GM23338 (cell line): ENCODE measurements at regions not wholly inside any gene's neighbourhood (a gene's known extent, or its start where the extent isn't known, plus 50 kb on each side); places are given as distances from the start of the nearest gene placed in this dataset.

Source experiments
- ATAC-seq: fragments of 200-7000 bp; cut with Tn5 transposase; 3 replicates; pipeline ENCODE4 v1.9.1; 2020
- DNase-seq: peaks from one replicate; pipeline ENCODE4 v3.0.0-alpha.2; 2015; ENCODE audit warnings: low spot score
- H2AFZ ChIP-seq: fragments of 200-600 bp; sonication (generic); 2 replicates; pipeline ENCODE4 v1.8.0; 2016; ENCODE audit warnings: antibody characterized with exemption, mild to moderate bottlenecking, moderate library complexity
- H3F3A ChIP-seq: fragments of 200-600 bp; sonication (generic); replicated peaks from 2 replicates; pipeline ENCODE4 v1.8.0; 2017; ENCODE audit warnings: antibody characterized with exemption, mixed run types, low read depth
- H3K27ac ChIP-seq: fragments of 200-600 bp; sonication (generic); 2 replicates; pipeline ENCODE4 v1.6.1; 2016; ENCODE audit warnings: low read depth
- H3K27me3 ChIP-seq: fragments of 200-600 bp; sonication (generic); 2 replicates; pipeline ENCODE4 v1.8.0; 2016; ENCODE audit warnings: mild to moderate bottlenecking, mixed run types, moderate library complexity; ENCODE audit not compliant: insufficient read depth
- H3K36me3 ChIP-seq: fragments of 200-600 bp; sonication (generic); 2 replicates; pipeline ENCODE4 v1.8.0; 2016; ENCODE audit warnings: mild to moderate bottlenecking; ENCODE audit not compliant: insufficient read depth
- H3K4me1 ChIP-seq: fragments of 200-600 bp; sonication (generic); 2 replicates; pipeline ENCODE4 v1.8.0; 2016; ENCODE audit warnings: mild to moderate bottlenecking, moderate library complexity; ENCODE audit not compliant: insufficient read depth
- H3K4me2 ChIP-seq: fragments of 200-600 bp; sonication (generic); 2 replicates; pipeline ENCODE4 v1.7.1; 2017; ENCODE audit warnings: mixed run types
- H3K4me3 ChIP-seq: fragments of 200-600 bp; sonication (generic); 2 replicates; pipeline ENCODE4 v1.6.1; 2016; ENCODE audit warnings: mixed run types
- H3K79me2 ChIP-seq: fragments of 200-600 bp; sonication (generic); replicated peaks from 2 replicates; pipeline ENCODE4 v1.8.0; 2017; ENCODE audit warnings: mild to moderate bottlenecking; ENCODE audit not compliant: insufficient read depth
- H3K9me2 ChIP-seq: fragments of 200-600 bp; sonication (generic); 2 replicates; pipeline ENCODE4 v1.8.0; 2017; ENCODE audit not compliant: insufficient read depth
- H4K20me1 ChIP-seq: fragments of 200-600 bp; sonication (generic); replicated peaks from 2 replicates; pipeline ENCODE4 v1.8.0; 2017; ENCODE audit warnings: mild to moderate bottlenecking; ENCODE audit not compliant: insufficient read depth
- H3K27ac Mint-ChIP-seq: 2 replicates; pipeline ENCODE4 v1.8.0; 2020; ENCODE audit warnings: inconsistent platforms, mild to moderate bottlenecking, moderate library complexity, mixed read lengths
- H3K27me3 Mint-ChIP-seq: 3 replicates; pipeline ENCODE4 v1.8.0; 2022; ENCODE audit warnings: low read depth, mild to moderate bottlenecking, moderate library complexity, mixed read lengths, inconsistent platforms; ENCODE audit not compliant: insufficient read depth, poor library complexity
- H3K36me3 Mint-ChIP-seq: 3 replicates; pipeline ENCODE4 v1.8.0; 2021; ENCODE audit warnings: low read depth, mild to moderate bottlenecking, inconsistent platforms, moderate library complexity, mixed read lengths
- H3K4me1 Mint-ChIP-seq: 3 replicates; pipeline ENCODE4 v1.8.0; 2020; ENCODE audit warnings: mild to moderate bottlenecking, inconsistent platforms, mixed read lengths
- H3K4me3 Mint-ChIP-seq: 3 replicates; pipeline ENCODE4 v1.8.0; 2021; ENCODE audit warnings: moderate library complexity, mild to moderate bottlenecking, inconsistent platforms, mixed read lengths
- H3K9me3 Mint-ChIP-seq: 3 replicates; pipeline ENCODE4 v1.8.0; 2020; ENCODE audit warnings: moderate library complexity, mild to moderate bottlenecking, inconsistent platforms, mixed read lengths
- CREB1 ChIP-seq: fragments of 250-450 bp; sonication (Bioruptor Pico); IDR thresholded peaks from 2 replicates; pipeline ENCODE4 v1.5.0; 2020; ENCODE audit warnings: low read depth, mild to moderate bottlenecking, moderate library complexity
- EZH2 ChIP-seq: fragments of 200-600 bp; sonication (generic); IDR thresholded peaks from one replicate; pipeline ENCODE4 v1.8.0; 2017; ENCODE audit warnings: antibody characterized with exemption, mild to moderate bottlenecking, low read depth; ENCODE audit not compliant: unreplicated experiment
- EZH2phosphoT487 ChIP-seq: fragments of 200-600 bp; sonication (generic); IDR thresholded peaks from one replicate; pipeline ENCODE4 v1.8.1; 2018; ENCODE audit warnings: antibody characterized with exemption; ENCODE audit not compliant: unreplicated experiment
- JUNB ChIP-seq: IDR thresholded peaks from one replicate; pipeline ENCODE4 v1.6.1; 2016; ENCODE audit warnings: antibody characterized with exemption; ENCODE audit not compliant: unreplicated experiment
- NANOG ChIP-seq: IDR thresholded peaks from 2 replicates; pipeline ENCODE4 v1.6.1; 2016; ENCODE audit warnings: antibody characterized with exemption, borderline replicate concordance
- POLR2AphosphoS5 ChIP-seq: IDR thresholded peaks from 2 replicates; pipeline ENCODE4 v1.6.1; 2016; ENCODE audit warnings: antibody characterized with exemption, low read depth
- STAT1 ChIP-seq: IDR thresholded peaks from one replicate; pipeline ENCODE4 v1.6.1; 2016; ENCODE audit warnings: antibody characterized with exemption; ENCODE audit not compliant: unreplicated experiment
- ZNF114 ChIP-seq: fragments of 250-450 bp; sonication (Bioruptor Pico); IDR thresholded peaks from 2 replicates; pipeline ENCODE4 v1.5.0; 2020; ENCODE audit warnings: mild to moderate bottlenecking, moderate library complexity
- TF ChIP-seq, protein P1 (sequence below), 2 experiments: fragments of 200-600 bp in 1 of 2; sonication (generic) in 1 of 2; conservative IDR thresholded peaks; 2 replicates each; pipeline versions ENCODE4 v1.5.1 to v1.6.1; 2016 to 2017; ENCODE audit warnings: antibody characterized with exemption in 2 of 2, low read depth in 2 of 2, mild to moderate bottlenecking in 2 of 2, moderate library complexity in 1 of 2
- TF ChIP-seq, protein P2 (sequence below): IDR thresholded peaks from one replicate; pipeline ENCODE4 v1.6.1; 2018; ENCODE audit warnings: antibody characterized with exemption; ENCODE audit not compliant: unreplicated experiment
- TF ChIP-seq, protein P3 (sequence below): fragments of 250-450 bp; sonication (Bioruptor Pico); IDR thresholded peaks from 2 replicates; pipeline ENCODE4 v1.5.0; 2020; ENCODE audit warnings: mild to moderate bottlenecking, moderate library complexity
- TF ChIP-seq, protein P4 (sequence below): IDR thresholded peaks from 2 replicates; pipeline ENCODE4 v1.6.1; 2016; ENCODE audit warnings: antibody characterized with exemption

DNA sequence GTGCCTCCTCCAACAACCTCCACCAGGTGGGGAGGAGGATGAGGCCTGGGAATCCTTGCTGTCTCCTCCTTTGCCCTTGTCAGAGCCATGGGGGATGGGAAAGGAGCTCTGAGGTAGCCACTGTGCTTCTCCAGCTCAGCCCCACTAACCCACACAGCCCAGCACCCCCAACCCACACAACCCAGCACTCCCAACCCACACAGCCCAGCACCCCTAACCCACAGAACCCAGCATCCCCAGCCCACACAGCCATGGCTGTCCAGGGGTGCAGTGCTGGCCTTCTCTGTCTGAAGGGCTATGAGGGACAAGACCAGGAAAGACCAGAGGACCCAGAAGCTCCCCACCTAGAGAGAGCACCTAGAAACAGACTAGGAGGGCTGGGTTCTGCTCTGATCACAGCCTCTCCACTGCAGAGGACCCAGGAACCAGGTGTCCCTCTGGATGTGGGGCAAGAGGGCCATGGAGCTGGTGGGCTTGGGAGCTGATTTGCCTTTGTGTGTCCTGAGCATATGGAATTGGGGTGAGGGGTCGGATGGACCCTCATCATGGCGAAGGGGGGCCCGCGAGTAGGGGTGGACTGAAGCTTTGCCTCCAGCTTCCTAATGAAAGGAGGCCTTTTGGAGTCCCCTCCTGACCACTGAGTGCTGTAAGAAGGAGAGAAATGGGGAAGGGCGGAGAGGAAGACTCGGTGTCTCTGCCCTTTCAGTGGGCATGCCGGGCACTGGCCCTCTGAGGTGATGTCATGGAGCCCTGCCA lies 117.6 kb upstream of the THY1 start (continued):
- TF ChIP-seq, protein P1, sequence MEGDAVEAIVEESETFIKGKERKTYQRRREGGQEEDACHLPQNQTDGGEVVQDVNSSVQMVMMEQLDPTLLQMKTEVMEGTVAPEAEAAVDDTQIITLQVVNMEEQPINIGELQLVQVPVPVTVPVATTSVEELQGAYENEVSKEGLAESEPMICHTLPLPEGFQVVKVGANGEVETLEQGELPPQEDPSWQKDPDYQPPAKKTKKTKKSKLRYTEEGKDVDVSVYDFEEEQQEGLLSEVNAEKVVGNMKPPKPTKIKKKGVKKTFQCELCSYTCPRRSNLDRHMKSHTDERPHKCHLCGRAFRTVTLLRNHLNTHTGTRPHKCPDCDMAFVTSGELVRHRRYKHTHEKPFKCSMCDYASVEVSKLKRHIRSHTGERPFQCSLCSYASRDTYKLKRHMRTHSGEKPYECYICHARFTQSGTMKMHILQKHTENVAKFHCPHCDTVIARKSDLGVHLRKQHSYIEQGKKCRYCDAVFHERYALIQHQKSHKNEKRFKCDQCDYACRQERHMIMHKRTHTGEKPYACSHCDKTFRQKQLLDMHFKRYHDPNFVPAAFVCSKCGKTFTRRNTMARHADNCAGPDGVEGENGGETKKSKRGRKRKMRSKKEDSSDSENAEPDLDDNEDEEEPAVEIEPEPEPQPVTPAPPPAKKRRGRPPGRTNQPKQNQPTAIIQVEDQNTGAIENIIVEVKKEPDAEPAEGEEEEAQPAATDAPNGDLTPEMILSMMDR (conservative IDR thresholded peaks at IDR 0.05; ENCODE audit: low read depth in 2 of 2) = no peak
- TF ChIP-seq NANOG (no peak), EZH2 (no peak), EZH2phosphoT487 (no peak), STAT1 (no peak)

DNA sequence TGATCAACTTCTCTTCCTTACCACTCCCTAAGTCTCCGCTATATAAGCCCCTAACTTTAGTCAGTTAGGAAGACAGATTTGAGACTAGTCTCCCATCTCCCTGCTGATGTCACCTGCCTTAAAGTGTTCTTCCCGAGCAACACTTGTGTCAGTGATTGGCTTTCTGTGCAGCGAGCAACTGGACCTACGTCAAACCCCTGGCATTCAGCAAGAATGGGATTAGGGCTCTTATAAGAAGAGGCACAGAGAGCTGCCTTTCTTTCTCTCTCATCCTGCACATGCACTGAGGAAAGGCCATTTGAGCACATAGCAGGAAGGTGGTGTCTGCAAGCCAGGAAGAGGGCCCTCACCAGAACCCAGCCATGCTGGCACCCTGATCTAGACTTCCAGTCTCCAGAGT lies 116.6 kb upstream of the THY1 start:
- H3K4me2 ChIP-seq = no peak overlapping the region
- H4K20me1 ChIP-seq = no peaks in the 10 kb centered on the region
- H3K79me2 ChIP-seq = no peaks in the 10 kb centered on the region
- no peaks in the 10 kb centered on the region for H3F3A ChIP-seq
- H2AFZ ChIP-seq = no peak overlapping the region
- ATAC-seq (no peak), DNase-seq (no peak)
- no peak overlapping the region for H3K4me3 ChIP-seq
- H3K27me3 ChIP-seq = no peaks in the 10 kb centered on the region
- H3K4me1 ChIP-seq = no peaks in the 10 kb centered on the region
- H3K27me3 Mint-ChIP-seq = peaks cover 9% of the 10 kb centered on the region
- H3K36me3 ChIP-seq = no peaks in the 10 kb centered on the region
- H3K4me1 Mint-ChIP-seq = peaks cover 4% of the 10 kb centered on the region; the same call in 1 of the 3 replicates
- H3K27ac Mint-ChIP-seq = no peak overlapping the region
- no peaks in the 10 kb centered on the region for H3K36me3 Mint-ChIP-seq
- no peak overlapping the region for H3K4me3 Mint-ChIP-seq
- H3K9me2 ChIP-seq = 0 out of 2 replicates have a peak, but pooled peaks cover 2% of the 10 kb centered on the region
- no peak overlapping the region for H3K27ac ChIP-seq
- no peaks in the 10 kb centered on the region for H3K9me3 Mint-ChIP-seq
- TF ChIP-seq, protein P2, sequence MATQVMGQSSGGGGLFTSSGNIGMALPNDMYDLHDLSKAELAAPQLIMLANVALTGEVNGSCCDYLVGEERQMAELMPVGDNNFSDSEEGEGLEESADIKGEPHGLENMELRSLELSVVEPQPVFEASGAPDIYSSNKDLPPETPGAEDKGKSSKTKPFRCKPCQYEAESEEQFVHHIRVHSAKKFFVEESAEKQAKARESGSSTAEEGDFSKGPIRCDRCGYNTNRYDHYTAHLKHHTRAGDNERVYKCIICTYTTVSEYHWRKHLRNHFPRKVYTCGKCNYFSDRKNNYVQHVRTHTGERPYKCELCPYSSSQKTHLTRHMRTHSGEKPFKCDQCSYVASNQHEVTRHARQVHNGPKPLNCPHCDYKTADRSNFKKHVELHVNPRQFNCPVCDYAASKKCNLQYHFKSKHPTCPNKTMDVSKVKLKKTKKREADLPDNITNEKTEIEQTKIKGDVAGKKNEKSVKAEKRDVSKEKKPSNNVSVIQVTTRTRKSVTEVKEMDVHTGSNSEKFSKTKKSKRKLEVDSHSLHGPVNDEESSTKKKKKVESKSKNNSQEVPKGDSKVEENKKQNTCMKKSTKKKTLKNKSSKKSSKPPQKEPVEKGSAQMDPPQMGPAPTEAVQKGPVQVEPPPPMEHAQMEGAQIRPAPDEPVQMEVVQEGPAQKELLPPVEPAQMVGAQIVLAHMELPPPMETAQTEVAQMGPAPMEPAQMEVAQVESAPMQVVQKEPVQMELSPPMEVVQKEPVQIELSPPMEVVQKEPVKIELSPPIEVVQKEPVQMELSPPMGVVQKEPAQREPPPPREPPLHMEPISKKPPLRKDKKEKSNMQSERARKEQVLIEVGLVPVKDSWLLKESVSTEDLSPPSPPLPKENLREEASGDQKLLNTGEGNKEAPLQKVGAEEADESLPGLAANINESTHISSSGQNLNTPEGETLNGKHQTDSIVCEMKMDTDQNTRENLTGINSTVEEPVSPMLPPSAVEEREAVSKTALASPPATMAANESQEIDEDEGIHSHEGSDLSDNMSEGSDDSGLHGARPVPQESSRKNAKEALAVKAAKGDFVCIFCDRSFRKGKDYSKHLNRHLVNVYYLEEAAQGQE = no peak
- TF ChIP-seq JUNB = no peak
- TF ChIP-seq POLR2AphosphoS5 = no peak
- TF ChIP-seq, protein P3, sequence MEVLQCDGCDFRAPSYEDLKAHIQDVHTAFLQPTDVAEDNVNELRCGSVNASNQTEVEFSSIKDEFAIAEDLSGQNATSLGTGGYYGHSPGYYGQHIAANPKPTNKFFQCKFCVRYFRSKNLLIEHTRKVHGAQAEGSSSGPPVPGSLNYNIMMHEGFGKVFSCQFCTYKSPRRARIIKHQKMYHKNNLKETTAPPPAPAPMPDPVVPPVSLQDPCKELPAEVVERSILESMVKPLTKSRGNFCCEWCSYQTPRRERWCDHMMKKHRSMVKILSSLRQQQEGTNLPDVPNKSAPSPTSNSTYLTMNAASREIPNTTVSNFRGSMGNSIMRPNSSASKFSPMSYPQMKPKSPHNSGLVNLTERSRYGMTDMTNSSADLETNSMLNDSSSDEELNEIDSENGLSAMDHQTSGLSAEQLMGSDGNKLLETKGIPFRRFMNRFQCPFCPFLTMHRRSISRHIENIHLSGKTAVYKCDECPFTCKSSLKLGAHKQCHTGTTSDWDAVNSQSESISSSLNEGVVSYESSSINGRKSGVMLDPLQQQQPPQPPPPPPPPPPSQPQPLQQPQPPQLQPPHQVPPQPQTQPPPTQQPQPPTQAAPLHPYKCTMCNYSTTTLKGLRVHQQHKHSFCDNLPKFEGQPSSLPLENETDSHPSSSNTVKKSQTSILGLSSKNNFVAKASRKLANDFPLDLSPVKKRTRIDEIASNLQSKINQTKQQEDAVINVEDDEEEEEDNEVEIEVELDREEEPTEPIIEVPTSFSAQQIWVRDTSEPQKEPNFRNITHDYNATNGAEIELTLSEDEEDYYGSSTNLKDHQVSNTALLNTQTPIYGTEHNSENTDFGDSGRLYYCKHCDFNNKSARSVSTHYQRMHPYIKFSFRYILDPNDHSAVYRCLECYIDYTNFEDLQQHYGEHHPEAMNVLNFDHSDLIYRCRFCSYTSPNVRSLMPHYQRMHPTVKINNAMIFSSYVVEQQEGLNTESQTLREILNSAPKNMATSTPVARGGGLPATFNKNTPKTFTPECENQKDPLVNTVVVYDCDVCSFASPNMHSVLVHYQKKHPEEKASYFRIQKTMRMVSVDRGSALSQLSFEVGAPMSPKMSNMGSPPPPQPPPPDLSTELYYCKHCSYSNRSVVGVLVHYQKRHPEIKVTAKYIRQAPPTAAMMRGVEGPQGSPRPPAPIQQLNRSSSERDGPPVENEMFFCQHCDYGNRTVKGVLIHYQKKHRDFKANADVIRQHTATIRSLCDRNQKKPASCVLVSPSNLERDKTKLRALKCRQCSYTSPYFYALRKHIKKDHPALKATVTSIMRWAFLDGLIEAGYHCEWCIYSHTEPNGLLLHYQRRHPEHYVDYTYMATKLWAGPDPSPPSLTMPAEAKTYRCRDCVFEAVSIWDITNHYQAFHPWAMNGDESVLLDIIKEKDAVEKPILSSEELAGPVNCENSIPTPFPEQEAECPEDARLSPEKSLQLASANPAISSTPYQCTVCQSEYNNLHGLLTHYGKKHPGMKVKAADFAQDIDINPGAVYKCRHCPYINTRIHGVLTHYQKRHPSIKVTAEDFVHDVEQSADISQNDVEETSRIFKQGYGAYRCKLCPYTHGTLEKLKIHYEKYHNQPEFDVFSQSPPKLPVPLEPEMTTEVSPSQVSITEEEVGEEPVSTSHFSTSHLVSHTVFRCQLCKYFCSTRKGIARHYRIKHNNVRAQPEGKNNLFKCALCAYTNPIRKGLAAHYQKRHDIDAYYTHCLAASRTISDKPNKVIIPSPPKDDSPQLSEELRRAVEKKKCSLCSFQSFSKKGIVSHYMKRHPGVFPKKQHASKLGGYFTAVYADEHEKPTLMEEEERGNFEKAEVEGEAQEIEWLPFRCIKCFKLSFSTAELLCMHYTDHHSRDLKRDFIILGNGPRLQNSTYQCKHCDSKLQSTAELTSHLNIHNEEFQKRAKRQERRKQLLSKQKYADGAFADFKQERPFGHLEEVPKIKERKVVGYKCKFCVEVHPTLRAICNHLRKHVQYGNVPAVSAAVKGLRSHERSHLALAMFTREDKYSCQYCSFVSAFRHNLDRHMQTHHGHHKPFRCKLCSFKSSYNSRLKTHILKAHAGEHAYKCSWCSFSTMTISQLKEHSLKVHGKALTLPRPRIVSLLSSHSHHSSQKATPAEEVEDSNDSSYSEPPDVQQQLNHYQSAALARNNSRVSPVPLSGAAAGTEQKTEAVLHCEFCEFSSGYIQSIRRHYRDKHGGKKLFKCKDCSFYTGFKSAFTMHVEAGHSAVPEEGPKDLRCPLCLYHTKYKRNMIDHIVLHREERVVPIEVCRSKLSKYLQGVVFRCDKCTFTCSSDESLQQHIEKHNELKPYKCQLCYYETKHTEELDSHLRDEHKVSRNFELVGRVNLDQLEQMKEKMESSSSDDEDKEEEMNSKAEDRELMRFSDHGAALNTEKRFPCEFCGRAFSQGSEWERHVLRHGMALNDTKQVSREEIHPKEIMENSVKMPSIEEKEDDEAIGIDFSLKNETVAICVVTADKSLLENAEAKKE (CRISPR knock-in tag) = no peak
- no peak for TF ChIP-seq STAT1
- TF ChIP-seq, protein P4, sequence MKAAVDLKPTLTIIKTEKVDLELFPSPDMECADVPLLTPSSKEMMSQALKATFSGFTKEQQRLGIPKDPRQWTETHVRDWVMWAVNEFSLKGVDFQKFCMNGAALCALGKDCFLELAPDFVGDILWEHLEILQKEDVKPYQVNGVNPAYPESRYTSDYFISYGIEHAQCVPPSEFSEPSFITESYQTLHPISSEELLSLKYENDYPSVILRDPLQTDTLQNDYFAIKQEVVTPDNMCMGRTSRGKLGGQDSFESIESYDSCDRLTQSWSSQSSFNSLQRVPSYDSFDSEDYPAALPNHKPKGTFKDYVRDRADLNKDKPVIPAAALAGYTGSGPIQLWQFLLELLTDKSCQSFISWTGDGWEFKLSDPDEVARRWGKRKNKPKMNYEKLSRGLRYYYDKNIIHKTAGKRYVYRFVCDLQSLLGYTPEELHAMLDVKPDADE = no peak
- TF ChIP-seq CREB1 (CRISPR knock-in tag) = no peak
- no peak for TF ChIP-seq NANOG
- TF ChIP-seq ZNF114 (CRISPR knock-in tag) = no peak
